HG02623 (cell line): ENCODE measurements at regions not wholly inside any gene's neighbourhood (a gene's known extent, or its start where the extent isn't known, plus 50 kb on each side); places are given as distances from the start of the nearest gene placed in this dataset.

ENCODE experiments used
- ATAC-seq: cut with Tn5 transposase; IDR thresholded peaks from one replicate; pipeline ENCODE4 v1.9.1; 2021; ENCODE audit warnings: moderate library complexity; ENCODE audit not compliant: unreplicated experiment

DNA sequence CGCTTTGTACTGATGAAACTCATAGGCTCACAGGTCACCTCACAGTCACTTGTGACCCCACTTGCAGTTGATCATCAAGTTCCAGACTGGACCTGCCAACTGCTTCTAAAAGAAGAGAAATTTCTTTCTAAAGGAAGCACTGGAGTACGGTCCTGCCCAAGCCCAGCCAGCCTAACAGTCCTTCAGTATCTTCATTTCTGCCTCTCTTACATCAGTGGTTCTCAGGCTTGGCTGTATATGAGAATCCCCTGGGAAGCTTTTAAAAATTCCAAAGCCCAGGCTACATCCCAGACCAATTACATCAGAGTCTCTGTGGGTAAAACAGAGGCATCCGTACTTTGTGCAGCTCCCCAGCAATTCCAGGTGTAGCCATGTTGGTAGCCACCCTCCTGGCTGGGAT, 282.1 kb downstream of the NFIB start:
- no peak for ATAC-seq

DNA sequence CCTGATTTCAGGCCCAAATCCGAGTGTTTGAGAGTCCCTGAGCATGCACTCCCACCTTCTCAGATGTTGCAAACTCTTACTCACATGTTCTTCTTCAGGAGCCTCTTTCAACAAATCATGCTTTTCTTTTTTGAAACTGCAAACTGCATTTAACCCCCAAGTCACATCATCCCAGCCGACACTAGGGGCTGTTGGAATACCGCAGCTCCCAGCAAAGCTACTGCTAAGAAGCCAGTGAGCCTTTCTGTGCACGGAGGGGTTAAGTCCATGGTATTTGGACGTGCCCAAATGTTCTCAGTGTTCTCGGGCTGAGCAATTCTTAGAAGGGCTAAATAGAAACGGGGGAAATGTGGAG, 282.9 kb downstream of the NFIB start:
- ATAC-seq: no peak

- ATAC-seq: no peak
These were observed 283.4 kb downstream of the NFIB start for GRCh38 chr9:14030375-14031059.

DNA sequence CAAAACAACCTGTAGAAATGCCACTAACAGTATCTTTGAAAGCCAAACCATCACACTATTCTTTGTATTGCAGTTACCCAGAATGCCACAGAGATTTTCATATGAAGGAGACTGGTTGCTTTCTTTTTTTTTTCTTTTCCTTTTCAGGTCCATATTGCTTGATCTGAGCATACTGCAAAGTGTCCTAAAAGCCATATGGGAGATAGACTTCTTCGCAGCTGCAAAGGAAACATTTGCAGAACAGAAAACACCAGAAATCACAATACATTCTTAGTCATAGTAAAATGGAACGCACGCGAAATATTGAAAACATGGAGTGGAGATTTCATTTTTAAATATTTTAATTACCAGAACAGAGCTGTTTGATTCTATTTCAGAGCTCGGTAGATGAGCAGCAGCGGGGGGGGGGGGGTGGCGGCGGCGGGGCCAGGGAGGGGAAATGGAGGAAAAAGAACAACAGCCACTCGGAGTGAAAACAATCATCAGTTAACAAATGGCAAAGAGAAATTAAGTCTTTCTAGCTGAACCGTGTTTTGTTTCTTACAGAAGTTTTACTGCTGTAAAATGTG, 284.1 kb downstream of the NFIB start:
- no peak for ATAC-seq

GRCh38 chr9:14027116-14027800, 286.7 kb downstream of the NFIB start:
- no peak for ATAC-seq

GRCh38 chr9:14025741-14026140, 288.2 kb downstream of the NFIB start:
- no peak for ATAC-seq

DNA sequence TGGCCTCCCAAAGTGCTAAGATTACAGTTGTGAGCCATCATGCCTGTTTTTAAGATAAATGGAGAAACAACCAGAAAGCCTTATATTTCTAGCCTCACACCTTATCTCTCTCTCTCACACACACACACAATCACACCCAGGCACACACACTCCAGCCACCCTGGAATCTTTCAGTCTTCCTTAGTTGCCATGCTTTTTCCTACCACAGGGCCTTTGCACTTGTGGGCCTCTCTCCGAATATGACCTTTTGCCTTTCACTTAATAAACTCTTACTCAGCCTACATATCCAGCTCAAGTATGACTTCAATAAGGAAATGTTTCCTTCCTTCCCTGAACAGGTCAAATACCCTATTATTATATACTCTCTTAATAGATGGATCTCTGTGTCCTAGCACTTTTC, 290.7 kb downstream of the NFIB start:
- ATAC-seq: no peak

DNA sequence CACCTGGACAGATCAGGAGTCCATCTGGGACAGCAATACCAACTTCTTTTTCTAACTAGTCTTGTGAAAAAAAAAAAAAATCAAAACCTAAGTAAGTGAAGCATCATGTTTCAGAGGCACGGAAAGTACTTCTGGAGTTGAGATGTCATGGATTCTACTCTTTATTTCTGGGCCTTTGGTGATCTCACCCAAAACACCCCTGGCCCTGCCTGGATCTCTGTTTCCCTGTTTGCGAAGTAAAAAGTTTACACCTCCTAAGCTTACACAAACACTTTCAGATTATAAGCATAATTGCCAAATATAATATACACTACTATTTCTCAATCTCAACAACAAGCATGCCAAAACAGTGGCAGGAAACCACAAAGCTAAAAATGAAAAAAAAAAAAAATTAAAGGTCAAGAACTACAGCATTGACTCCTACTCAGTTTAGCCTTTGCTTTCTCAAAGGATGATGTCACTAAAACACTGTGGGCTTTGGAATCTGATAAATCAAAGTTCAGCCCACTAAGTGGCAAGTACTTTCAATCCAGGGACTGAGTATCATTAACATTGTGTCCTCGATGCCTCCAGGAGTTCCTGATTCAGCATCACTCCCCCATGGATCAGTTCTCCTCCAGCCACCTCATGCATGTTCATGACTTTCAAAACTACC, 291.9 kb downstream of the NFIB start:
- ATAC-seq: no peak

DNA sequence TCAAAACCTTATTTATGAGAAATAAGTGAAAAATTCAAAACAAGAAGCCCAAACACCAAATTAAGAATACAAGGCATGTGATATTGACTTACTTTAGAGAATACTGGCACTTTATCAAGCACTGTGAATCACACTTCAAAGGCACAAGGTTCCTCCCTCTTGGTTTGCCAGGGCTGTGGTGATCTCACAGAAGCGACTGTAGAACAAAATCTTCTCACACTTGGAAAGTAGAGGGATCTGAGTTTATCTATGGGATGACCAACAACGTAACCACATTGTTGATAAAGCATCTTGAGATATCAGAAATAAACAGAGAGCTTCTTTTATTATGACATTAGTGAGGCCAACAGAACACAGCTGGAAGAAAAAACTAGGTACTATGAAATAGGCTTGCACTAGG, 295.9 kb downstream of the NFIB start:
- ATAC-seq: no peak

DNA sequence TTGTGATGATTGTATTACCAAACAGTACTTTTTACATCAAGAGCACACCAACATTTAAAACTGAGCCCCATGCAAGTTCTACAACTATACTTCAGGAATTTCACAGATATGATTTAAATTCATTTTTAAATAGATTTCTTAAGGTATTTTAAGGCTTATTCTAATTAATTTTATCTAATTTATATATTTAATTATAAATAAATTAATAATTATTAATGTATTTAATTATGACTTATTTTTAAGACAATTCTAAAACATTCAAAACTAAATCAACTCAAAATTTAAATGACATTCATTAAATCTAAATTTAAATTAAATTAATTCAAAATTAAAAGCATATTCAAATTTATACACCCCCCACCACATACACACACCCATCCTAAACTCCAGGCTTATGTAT, 299.2 kb downstream of the NFIB start:
- no peak for ATAC-seq

GRCh38 chr9:14014218-14014617, 299.7 kb downstream of the NFIB start:
- no peak for ATAC-seq

DNA sequence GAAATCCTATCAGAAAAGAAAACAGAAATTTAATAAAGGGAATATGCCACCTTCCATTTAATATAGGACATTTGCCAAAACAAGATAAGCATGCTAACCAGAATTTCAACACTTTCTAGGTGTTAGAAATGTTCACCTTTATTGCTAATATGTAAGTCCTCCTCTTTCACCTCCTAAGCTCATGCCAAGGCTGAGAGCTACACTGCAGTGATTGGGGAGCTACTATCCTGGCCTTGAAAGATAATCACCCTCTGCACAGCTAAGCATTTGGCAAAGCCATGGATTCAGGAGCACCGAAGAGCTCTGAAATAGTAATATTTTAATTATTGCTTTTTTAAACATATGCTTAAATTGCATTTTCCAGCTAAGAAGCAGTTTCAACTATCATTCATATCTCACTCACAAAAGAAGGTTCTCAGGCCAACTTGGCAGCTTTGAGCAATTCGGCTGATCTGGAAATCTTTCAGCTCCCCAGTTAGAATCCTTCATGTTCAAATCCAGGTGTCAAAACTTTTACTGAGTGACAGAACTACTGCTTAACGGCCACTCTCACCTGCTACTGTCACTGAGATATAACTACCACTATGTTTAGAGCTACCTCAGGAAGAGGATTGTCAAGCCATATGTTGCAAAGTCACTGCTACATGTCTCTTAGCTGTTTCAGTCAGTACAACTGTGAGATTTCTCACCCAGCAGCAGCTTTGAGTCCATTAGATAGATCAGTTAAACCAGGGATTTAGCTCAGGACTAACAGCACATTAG, 302.0 kb downstream of the NFIB start:
- no peak for ATAC-seq

GRCh38 chr9:14007190-14007769, 306.7 kb downstream of the NFIB start:
- ATAC-seq: no peak

GRCh38 chr9:14006386-14007187, 307.4 kb downstream of the NFIB start:
- ATAC-seq: no peak

DNA sequence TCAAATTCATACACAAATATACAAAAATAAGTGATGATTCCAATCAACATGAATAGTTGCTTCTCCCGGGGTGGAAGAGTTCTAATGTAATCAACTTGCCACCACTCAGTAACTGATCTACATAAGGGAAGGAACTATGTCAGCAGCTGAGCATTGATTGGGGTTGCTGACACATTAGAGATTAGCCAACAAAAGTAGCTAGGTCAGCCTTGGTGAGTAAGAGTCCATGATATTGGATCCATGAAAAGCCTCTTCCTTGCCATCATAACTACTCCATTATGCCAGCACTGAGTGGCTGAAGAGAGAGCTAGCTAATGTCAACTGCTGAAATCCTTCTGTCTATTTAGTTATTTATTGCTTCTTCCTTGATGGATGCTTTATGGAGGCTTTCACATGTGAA, 309.8 kb downstream of the NFIB start:
- no peak for ATAC-seq

GRCh38 chr9:13994240-13994639, 319.7 kb downstream of the NFIB start:
- ATAC-seq: no peak

DNA sequence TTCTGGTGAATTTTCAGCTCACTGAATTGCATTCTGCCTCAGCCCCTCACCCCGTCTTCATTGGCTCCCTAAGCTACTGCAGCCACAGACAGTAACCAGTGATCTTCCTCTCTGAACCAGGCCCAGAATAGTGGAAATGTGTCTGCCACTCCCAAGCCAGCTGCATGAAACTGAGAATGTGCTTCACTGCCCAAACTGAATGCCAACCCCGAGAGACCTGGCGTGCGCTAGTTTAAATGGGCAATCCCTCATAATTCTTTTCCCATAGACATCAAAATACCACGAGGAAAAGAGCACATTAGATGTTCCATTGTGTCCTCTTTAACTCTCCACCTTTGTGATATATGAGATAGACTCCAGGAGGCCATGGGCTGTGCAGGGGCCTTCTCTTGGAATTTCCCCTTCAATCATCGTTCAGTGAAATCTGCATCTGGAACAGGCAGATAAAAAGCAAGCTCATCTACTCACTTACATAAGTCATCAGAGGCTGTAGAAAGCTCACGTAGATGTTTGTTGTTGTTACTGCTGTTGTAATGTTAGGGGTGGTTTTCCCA, 320.2 kb downstream of the NFIB start:
- no peak for ATAC-seq

DNA sequence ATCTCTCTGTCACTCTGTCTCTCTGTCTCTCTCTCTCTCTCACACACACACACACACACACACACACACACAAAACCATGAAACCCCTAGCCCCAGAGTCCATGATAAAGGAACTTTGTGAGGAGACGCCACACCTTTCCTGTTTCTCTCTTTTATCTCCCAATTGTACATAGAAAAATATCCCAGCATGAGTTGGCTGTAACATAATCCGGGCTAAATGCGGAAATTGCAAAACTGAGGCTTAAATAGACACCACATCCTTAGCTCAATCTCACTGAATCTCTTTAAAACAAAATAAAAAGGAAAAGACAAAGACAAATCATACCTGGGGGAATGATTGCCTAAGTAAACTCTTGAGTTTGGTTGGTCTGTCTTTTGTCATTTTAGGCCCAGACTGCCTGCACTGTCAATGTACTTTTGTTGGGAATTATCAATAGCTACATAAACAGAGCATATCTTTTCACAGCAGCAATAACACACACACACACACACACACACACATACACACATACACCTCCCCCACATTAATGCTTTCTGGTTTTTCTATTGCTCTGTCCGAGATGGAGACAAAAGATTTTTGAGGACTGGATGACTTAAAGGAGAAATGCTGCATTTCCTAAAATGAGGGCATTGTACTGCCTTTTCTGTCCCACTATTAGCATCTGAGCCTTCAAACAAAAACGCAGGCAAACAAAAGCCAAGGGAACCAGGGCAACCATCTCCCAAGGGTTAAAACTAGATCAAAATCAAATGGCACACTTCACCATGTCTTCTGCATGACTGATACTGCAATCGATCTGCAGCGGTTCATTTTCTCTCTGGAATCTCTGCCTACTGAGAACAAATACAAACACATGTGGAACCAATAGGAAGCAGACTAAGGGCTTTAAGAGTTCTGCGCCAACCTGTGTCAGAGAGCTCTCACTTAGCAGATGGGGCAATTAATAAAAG, 321.5 kb downstream of the NFIB start:
- ATAC-seq: no peak

GRCh38 chr9:13991395-13991794, 322.5 kb downstream of the NFIB start:
- ATAC-seq: no peak
